WTC11 (cell line): ENCODE measurements at regions not wholly inside any gene's neighbourhood (a gene's known extent, or its start where the extent isn't known, plus 50 kb on each side); places are given as distances from the start of the nearest gene placed in this dataset.

Experiments
- ATAC-seq: fragments of 200-7000 bp; cut with Tn5 transposase; 2 replicates; pipeline ENCODE4 v1.10.0; 2021; ENCODE audit warnings: mild to moderate bottlenecking, moderate library complexity
- CTCF ChIA-PET: fragments of 300-600 bp; sonication (Branson Sonifier 250); formaldehyde crosslinking; loops from one replicate; lab custom pipeline; 2021; ENCODE audit warnings: antibody characterized with exemption; lab: Charles Lee
- POLR2A ChIA-PET: fragments of 350-600 bp; sonication (Branson Sonifier 250); formaldehyde crosslinking; loops from one replicate; lab custom pipeline; 2021; ENCODE audit warnings: antibody characterized with exemption; lab: Charles Lee
- DNase-seq: peaks from one replicate; pipeline ENCODE4 v3.0.0; 2021; ENCODE audit warnings: low spot score
- H3K27ac Mint-ChIP-seq: 2 replicates; pipeline ENCODE4 v1.8.0; 2021; ENCODE audit warnings: mixed read lengths
- H3K27me3 Mint-ChIP-seq: 2 replicates; pipeline ENCODE4 v1.8.0; 2021; ENCODE audit warnings: low read depth, mild to moderate bottlenecking, moderate library complexity, mixed read lengths
- H3K36me3 Mint-ChIP-seq: 2 replicates; pipeline ENCODE4 v1.8.0; 2021; ENCODE audit warnings: mixed read lengths
- H3K4me1 Mint-ChIP-seq: 2 replicates; pipeline ENCODE4 v1.8.0; 2022; ENCODE audit warnings: mixed read lengths
- H3K4me3 Mint-ChIP-seq: 2 replicates; pipeline ENCODE4 v1.8.0; 2021; ENCODE audit warnings: mild to moderate bottlenecking, moderate library complexity, mixed read lengths
- H3K9me3 Mint-ChIP-seq: 2 replicates; pipeline ENCODE4 v1.8.0; 2021; ENCODE audit warnings: mixed read lengths
- CBFB ChIP-seq: sonication (generic); formaldehyde crosslinking; IDR thresholded peaks from 2 replicates; pipeline ENCODE4 v1.8.1; 2022; ENCODE audit warnings: mild to moderate bottlenecking, low read depth, missing genetic modification reagents
- ELF4 ChIP-seq: sonication (generic); formaldehyde crosslinking; IDR thresholded peaks from 2 replicates; pipeline ENCODE4 v1.8.1; 2022; ENCODE audit warnings: low read depth, mild to moderate bottlenecking, moderate library complexity, missing genetic modification reagents
- ESRRA ChIP-seq: sonication (generic); formaldehyde crosslinking; IDR thresholded peaks from 2 replicates; pipeline ENCODE4 v1.8.1; 2022; ENCODE audit warnings: mild to moderate bottlenecking, missing genetic modification reagents, borderline replicate concordance
- FOXK1 ChIP-seq: sonication (generic); formaldehyde crosslinking; IDR thresholded peaks from 2 replicates; pipeline ENCODE4 v1.8.0; 2022; ENCODE audit warnings: mild to moderate bottlenecking, moderate library complexity, missing genetic modification reagents
- NFYB ChIP-seq: sonication (generic); formaldehyde crosslinking; conservative IDR thresholded peaks from 2 replicates; pipeline ENCODE4 v1.8.0; 2022; ENCODE audit warnings: low read depth, missing genetic modification reagents
- NR1H2 ChIP-seq: sonication (generic); formaldehyde crosslinking; IDR thresholded peaks from 2 replicates; pipeline ENCODE4 v1.9.0; 2021; ENCODE audit warnings: mild to moderate bottlenecking, moderate library complexity, missing genetic modification reagents
- RELA ChIP-seq: sonication (generic); formaldehyde crosslinking; IDR thresholded peaks from 2 replicates; pipeline ENCODE4 v1.8.1; 2022; ENCODE audit warnings: missing genetic modification reagents, mild to moderate bottlenecking, borderline replicate concordance
- RORB ChIP-seq: fragments of 250-450 bp; sonication (Bioruptor Pico); IDR thresholded peaks from 2 replicates; pipeline ENCODE4 v1.9.0; 2021; ENCODE audit warnings: mild to moderate bottlenecking
- TCF7 ChIP-seq: sonication (generic); formaldehyde crosslinking; IDR thresholded peaks from 2 replicates; pipeline ENCODE4 v1.8.0; 2022; ENCODE audit warnings: mild to moderate bottlenecking, low read depth, missing genetic modification reagents, moderate library complexity
- TP53 ChIP-seq: sonication (generic); formaldehyde crosslinking; IDR thresholded peaks from 2 replicates; pipeline ENCODE4 v1.8.1; 2023; ENCODE audit warnings: mild to moderate bottlenecking, missing genetic modification reagents
- TF ChIP-seq, protein P1 (sequence below): sonication (generic); formaldehyde crosslinking; IDR thresholded peaks from 2 replicates; pipeline ENCODE4 v1.8.1; 2022; ENCODE audit warnings: mild to moderate bottlenecking, missing genetic modification reagents, moderate library complexity, borderline replicate concordance
- TF ChIP-seq, protein P2 (sequence below): sonication (generic); formaldehyde crosslinking; IDR thresholded peaks from 2 replicates; pipeline ENCODE4 v1.8.1; 2023; ENCODE audit warnings: mild to moderate bottlenecking, missing genetic modification reagents
- TF ChIP-seq, protein P3 (sequence below): sonication (generic); formaldehyde crosslinking; IDR thresholded peaks from 2 replicates; pipeline ENCODE4 v1.8.1; 2023; ENCODE audit warnings: mild to moderate bottlenecking, missing genetic modification reagents, moderate library complexity
- TF ChIP-seq, protein P4 (sequence below): sonication (generic); formaldehyde crosslinking; IDR thresholded peaks from 2 replicates; pipeline ENCODE4 v1.8.1; 2022; ENCODE audit warnings: missing genetic modification reagents, borderline replicate concordance
- TF ChIP-seq, protein P5 (sequence below): fragments of 250-450 bp; sonication (Bioruptor Pico); IDR thresholded peaks from 2 replicates; pipeline ENCODE4 v1.9.0; 2021; ENCODE audit warnings: mild to moderate bottlenecking
- TF ChIP-seq, protein P6 (sequence below): sonication (generic); formaldehyde crosslinking; IDR thresholded peaks from 2 replicates; pipeline ENCODE4 v1.8.0; 2022; ENCODE audit warnings: mild to moderate bottlenecking, missing genetic modification reagents
- TF ChIP-seq, protein P7 (sequence below): sonication (generic); formaldehyde crosslinking; IDR thresholded peaks from 2 replicates; pipeline ENCODE4 v1.8.0; 2023; ENCODE audit warnings: missing genetic modification reagents
- TF ChIP-seq, protein P8 (sequence below): sonication (generic); formaldehyde crosslinking; IDR thresholded peaks from 2 replicates; pipeline ENCODE4 v1.8.1; 2023; ENCODE audit warnings: mild to moderate bottlenecking, moderate library complexity, missing genetic modification reagents

DNA sequence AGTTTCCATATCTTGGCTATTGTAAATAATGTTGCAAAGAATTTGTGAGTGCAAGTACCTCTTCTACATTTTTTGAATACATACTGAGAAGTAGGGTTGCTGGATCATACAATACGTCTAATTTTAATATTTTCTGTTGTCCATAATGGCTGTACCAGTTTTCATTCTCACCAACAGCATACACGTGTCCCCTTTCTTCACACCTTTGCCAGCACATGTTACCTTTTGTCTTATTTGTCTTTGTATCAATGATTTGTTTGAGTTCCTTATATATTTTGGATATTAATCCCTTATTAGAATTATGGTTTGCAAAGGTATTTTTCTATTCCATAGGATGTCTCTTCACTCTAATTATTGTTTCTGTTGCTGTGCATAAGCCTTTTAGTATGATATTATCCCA lies 904.3 kb downstream of the METTL15 start:
- no peak for DNase-seq
- TF ChIP-seq NFYB (CRISPR knock-in tag) (no peak), NR1H2 (no peak), TP53 (no peak), CBFB (CRISPR knock-in tag) (no peak)
- TF ChIP-seq, protein P1, sequence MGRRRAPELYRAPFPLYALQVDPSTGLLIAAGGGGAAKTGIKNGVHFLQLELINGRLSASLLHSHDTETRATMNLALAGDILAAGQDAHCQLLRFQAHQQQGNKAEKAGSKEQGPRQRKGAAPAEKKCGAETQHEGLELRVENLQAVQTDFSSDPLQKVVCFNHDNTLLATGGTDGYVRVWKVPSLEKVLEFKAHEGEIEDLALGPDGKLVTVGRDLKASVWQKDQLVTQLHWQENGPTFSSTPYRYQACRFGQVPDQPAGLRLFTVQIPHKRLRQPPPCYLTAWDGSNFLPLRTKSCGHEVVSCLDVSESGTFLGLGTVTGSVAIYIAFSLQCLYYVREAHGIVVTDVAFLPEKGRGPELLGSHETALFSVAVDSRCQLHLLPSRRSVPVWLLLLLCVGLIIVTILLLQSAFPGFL (CRISPR knock-in tag) = no peak
- TF ChIP-seq, protein P2, sequence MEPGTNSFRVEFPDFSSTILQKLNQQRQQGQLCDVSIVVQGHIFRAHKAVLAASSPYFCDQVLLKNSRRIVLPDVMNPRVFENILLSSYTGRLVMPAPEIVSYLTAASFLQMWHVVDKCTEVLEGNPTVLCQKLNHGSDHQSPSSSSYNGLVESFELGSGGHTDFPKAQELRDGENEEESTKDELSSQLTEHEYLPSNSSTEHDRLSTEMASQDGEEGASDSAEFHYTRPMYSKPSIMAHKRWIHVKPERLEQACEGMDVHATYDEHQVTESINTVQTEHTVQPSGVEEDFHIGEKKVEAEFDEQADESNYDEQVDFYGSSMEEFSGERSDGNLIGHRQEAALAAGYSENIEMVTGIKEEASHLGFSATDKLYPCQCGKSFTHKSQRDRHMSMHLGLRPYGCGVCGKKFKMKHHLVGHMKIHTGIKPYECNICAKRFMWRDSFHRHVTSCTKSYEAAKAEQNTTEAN (CRISPR knock-in tag) = no peak
- TF ChIP-seq, protein P3, sequence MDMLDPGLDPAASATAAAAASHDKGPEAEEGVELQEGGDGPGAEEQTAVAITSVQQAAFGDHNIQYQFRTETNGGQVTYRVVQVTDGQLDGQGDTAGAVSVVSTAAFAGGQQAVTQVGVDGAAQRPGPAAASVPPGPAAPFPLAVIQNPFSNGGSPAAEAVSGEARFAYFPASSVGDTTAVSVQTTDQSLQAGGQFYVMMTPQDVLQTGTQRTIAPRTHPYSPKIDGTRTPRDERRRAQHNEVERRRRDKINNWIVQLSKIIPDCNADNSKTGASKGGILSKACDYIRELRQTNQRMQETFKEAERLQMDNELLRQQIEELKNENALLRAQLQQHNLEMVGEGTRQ = no peak
- TF ChIP-seq, protein P4, sequence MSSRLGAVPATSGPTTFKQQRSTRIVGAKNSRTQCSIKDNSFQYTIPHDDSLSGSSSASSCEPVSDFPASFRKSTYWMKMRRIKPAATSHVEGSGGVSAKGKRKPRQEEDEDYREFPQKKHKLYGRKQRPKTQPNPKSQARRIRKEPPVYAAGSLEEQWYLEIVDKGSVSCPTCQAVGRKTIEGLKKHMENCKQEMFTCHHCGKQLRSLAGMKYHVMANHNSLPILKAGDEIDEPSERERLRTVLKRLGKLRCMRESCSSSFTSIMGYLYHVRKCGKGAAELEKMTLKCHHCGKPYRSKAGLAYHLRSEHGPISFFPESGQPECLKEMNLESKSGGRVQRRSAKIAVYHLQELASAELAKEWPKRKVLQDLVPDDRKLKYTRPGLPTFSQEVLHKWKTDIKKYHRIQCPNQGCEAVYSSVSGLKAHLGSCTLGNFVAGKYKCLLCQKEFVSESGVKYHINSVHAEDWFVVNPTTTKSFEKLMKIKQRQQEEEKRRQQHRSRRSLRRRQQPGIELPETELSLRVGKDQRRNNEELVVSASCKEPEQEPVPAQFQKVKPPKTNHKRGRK = no peak
- no peak for ATAC-seq
- Mint-ChIP-seq H3K36me3 (no peaks in the 10 kb centered on the region), H3K4me1 (no peaks in the 10 kb centered on the region), H3K9me3 (peaks cover 4% of the 10 kb centered on the region; the same call in 1 of the 2 replicates), H3K4me3 (no peak overlapping the region), H3K27me3 (no peaks in the 10 kb centered on the region), H3K27ac (no peak overlapping the region)
- CTCF ChIA-PET = no interaction called here
- POLR2A ChIA-PET = no interaction called here

DNA sequence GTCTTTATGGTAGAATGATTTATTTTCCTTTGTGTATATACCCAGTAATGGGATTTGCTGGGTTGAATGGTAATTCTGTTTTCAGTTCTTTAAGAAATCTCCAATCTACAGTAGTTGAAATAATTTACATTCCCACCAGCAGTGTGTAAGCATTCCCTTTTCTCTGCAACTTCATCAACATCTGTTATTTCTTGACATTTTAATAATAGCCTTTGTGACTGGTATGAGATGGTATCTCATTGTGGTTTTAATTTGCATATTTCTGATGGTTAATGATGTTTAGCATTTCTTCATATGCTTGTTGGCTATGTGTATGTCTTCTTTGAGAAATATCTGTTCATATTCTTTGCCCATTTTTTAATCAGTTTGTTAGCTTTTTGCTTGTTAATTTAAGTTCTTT lies 901.2 kb downstream of the METTL15 start:
- no peaks in the 10 kb centered on the region for H3K4me1 Mint-ChIP-seq
- TF ChIP-seq ESRRA (CRISPR knock-in tag) (no peak), NFYB (CRISPR knock-in tag) (no peak), RORB (CRISPR knock-in tag) (no peak), TCF7 (CRISPR knock-in tag) (no peak)
- TF ChIP-seq, protein P5, sequence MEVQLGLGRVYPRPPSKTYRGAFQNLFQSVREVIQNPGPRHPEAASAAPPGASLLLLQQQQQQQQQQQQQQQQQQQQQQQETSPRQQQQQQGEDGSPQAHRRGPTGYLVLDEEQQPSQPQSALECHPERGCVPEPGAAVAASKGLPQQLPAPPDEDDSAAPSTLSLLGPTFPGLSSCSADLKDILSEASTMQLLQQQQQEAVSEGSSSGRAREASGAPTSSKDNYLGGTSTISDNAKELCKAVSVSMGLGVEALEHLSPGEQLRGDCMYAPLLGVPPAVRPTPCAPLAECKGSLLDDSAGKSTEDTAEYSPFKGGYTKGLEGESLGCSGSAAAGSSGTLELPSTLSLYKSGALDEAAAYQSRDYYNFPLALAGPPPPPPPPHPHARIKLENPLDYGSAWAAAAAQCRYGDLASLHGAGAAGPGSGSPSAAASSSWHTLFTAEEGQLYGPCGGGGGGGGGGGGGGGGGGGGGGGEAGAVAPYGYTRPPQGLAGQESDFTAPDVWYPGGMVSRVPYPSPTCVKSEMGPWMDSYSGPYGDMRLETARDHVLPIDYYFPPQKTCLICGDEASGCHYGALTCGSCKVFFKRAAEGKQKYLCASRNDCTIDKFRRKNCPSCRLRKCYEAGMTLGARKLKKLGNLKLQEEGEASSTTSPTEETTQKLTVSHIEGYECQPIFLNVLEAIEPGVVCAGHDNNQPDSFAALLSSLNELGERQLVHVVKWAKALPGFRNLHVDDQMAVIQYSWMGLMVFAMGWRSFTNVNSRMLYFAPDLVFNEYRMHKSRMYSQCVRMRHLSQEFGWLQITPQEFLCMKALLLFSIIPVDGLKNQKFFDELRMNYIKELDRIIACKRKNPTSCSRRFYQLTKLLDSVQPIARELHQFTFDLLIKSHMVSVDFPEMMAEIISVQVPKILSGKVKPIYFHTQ (CRISPR knock-in tag) = no peak
- ChIA-PET POLR2A (no interaction called here), CTCF (no interaction called here)
- H3K36me3 Mint-ChIP-seq = no peaks in the 10 kb centered on the region
- no peak for ATAC-seq
- DNase-seq = no peak
- no peak overlapping the region for H3K4me3 Mint-ChIP-seq
- H3K9me3 Mint-ChIP-seq = no peaks in the 10 kb centered on the region
- no peak overlapping the region for H3K27ac Mint-ChIP-seq
- H3K27me3 Mint-ChIP-seq = no peaks in the 10 kb centered on the region

DNA sequence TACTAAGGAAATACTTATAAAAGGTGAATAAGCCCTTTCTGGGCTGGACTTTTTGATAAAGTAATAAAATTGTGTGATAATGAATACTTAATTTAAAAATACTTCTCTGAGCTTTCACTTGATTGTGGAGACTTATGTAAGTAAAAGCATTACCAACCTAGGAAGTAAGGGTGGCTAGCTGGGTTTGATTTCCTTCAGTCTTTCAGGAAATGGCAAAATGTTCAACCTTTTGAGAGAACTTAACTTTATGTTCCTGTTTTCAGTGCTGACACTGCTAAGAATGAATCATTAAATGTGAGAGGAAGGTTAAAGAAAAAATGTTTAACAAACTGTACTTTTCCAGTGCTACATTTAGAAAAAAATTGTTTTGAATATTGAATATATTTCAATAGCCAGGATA lies 900.3 kb downstream of the METTL15 start:
- no peaks in the 10 kb centered on the region for H3K9me3 Mint-ChIP-seq
- POLR2A ChIA-PET = no interaction called here
- TF ChIP-seq, protein P6, sequence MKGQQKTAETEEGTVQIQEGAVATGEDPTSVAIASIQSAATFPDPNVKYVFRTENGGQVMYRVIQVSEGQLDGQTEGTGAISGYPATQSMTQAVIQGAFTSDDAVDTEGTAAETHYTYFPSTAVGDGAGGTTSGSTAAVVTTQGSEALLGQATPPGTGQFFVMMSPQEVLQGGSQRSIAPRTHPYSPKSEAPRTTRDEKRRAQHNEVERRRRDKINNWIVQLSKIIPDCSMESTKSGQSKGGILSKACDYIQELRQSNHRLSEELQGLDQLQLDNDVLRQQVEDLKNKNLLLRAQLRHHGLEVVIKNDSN (CRISPR knock-in tag) = no peak
- TF ChIP-seq, protein P7, sequence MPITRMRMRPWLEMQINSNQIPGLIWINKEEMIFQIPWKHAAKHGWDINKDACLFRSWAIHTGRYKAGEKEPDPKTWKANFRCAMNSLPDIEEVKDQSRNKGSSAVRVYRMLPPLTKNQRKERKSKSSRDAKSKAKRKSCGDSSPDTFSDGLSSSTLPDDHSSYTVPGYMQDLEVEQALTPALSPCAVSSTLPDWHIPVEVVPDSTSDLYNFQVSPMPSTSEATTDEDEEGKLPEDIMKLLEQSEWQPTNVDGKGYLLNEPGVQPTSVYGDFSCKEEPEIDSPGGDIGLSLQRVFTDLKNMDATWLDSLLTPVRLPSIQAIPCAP = no peak
- TF ChIP-seq FOXK1 = no peak
- no peak for TF ChIP-seq RELA
- TF ChIP-seq, protein P8, sequence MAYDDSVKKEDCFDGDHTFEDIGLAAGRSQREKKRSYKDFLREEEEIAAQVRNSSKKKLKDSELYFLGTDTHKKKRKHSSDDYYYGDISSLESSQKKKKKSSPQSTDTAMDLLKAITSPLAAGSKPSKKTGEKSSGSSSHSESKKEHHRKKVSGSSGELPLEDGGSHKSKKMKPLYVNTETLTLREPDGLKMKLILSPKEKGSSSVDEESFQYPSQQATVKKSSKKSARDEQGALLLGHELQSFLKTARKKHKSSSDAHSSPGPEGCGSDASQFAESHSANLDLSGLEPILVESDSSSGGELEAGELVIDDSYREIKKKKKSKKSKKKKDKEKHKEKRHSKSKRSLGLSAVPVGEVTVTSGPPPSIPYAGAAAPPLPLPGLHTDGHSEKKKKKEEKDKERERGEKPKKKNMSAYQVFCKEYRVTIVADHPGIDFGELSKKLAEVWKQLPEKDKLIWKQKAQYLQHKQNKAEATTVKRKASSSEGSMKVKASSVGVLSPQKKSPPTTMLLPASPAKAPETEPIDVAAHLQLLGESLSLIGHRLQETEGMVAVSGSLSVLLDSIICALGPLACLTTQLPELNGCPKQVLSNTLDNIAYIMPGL (CRISPR knock-in tag) = no peak
- no peak for TF ChIP-seq ELF4 (CRISPR knock-in tag)

More for the DNA sequence above, 900.3 kb downstream of the METTL15 start:
- Mint-ChIP-seq H3K4me1 (0 out of 2 replicates have a peak, but pooled peaks cover 2% of the 10 kb centered on the region), H3K36me3 (no peaks in the 10 kb centered on the region), H3K4me3 (no peak overlapping the region), H3K27ac (no peak overlapping the region), H3K27me3 (no peaks in the 10 kb centered on the region)
- ATAC-seq (no peak), DNase-seq (no peak)
- CTCF ChIA-PET = no interaction called here
